Peyer's patch (tissue), 4 donors: ENCODE measurements at regions not wholly inside any gene's neighbourhood (a gene's known extent, or its start where the extent isn't known, plus 50 kb on each side); places are given as distances from the start of the nearest gene placed in this dataset.
"Not testable (repeated sequence)": the region's sequence is repeated elsewhere in the genome, so short reads cannot be mapped to it uniquely, and the experiment has no call there.

Experiments used
- POLR2A ChIP-seq, 2 donors: fragments of 450-650 bp; IDR thresholded peaks; one replicate each; pipeline ENCODE4 v1.5.1; 2017; ENCODE audit warnings: antibody characterized with exemption in 2 of 2, mild to moderate bottlenecking in 2 of 2, moderate library complexity in 2 of 2
- TF ChIP-seq, protein P1 (sequence below), 6 experiments: fragments of 450-650 bp in 4 of 6; fragments of 200-600 bp in 2 of 6; sonication (generic) in 1 of 6; IDR thresholded peaks; one replicate each; pipeline ENCODE4 v1.5.1; 2017 to 2019; ENCODE audit warnings: antibody characterized with exemption in 6 of 6, mild to moderate bottlenecking in 3 of 6, moderate library complexity in 1 of 6

- TF ChIP-seq, protein P1, sequence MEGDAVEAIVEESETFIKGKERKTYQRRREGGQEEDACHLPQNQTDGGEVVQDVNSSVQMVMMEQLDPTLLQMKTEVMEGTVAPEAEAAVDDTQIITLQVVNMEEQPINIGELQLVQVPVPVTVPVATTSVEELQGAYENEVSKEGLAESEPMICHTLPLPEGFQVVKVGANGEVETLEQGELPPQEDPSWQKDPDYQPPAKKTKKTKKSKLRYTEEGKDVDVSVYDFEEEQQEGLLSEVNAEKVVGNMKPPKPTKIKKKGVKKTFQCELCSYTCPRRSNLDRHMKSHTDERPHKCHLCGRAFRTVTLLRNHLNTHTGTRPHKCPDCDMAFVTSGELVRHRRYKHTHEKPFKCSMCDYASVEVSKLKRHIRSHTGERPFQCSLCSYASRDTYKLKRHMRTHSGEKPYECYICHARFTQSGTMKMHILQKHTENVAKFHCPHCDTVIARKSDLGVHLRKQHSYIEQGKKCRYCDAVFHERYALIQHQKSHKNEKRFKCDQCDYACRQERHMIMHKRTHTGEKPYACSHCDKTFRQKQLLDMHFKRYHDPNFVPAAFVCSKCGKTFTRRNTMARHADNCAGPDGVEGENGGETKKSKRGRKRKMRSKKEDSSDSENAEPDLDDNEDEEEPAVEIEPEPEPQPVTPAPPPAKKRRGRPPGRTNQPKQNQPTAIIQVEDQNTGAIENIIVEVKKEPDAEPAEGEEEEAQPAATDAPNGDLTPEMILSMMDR (IDR thresholded peaks at IDR 0.05), result not testable (repeated sequence)
- not testable (repeated sequence) for TF ChIP-seq POLR2A (IDR thresholded peaks at IDR 0.05)
Observed at GRCh38 chr3:28059199-28059598, 182.2 kb upstream of the CMC1 start.
